ENCODE measurements at regions not wholly inside any gene's neighbourhood (a gene's known extent, or its start where the extent isn't known, plus 50 kb on each side); places are given as distances from the start of the nearest gene placed in this dataset.

DNA sequence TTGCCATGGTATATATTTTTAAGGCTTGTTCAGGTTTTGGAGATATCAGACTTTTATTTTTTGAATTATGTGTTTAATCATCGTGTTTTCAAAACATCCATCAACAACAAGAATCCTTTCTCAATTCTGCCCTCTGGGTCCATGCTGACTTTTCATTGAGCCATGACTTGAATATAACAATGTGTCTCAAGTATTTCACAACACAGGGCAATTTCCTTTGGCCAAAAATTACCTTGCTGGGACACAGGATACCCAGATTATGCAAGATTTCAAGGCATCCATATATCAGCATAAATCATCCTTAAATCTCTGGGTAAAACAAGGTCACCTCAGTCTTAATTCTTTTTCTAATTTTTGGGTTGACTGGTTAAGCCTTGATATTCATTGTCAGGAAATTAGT lies 411.2 kb upstream of the USP24 start:
- no peaks in the 10 kb centered on the region for H3K79me1 ChIP-seq (ENCODE audit: insufficient read depth, low read depth, low read length, poor library complexity, severe bottlenecking)
- no peak overlapping the region for H3K56ac ChIP-seq (ENCODE audit: insufficient read length, low read depth, low read length)
- no peak overlapping the region for H4K5ac ChIP-seq (ENCODE audit: insufficient read length, low read depth, low read length)
- H2AFZ ChIP-seq (ENCODE audit: low read length): no peak overlapping the region
- Mint-ChIP-seq H3K4me1 (no peaks in the 10 kb centered on the region), H3K27ac (no peak overlapping the region), H3K27me3 (ENCODE audit: low read depth) (no peaks in the 10 kb centered on the region), H3K36me3 (ENCODE audit: insufficient read depth in 1 of 3, low read depth in 3 of 3) (no peaks in the 10 kb centered on the region), H3K9me3 (no peaks in the 10 kb centered on the region; a peak in 1 of 5 replicates), H3K4me3 (no peak overlapping the region)
- H3K4me1 ChIP-seq (ENCODE audit: insufficient read depth, low read length): no peaks in the 10 kb centered on the region; the same call in 1 of the 2 replicates
- H3K18ac ChIP-seq (ENCODE audit: insufficient read length, low read depth, low read length): no peak overlapping the region
- H2BK20ac ChIP-seq (ENCODE audit: low read depth, low read length, poor library complexity, severe bottlenecking): no peak overlapping the region
- H3K9ac ChIP-seq (ENCODE audit: extremely low read depth, insufficient read length, low read length): no peak overlapping the region
- H3K9me3 ChIP-seq (ENCODE audit: control insufficient read depth, low read depth, low read length): no peaks in the 10 kb centered on the region
- H2BK12ac ChIP-seq (ENCODE audit: insufficient read length, low read depth, low read length): no peak overlapping the region
- H3K23ac ChIP-seq (ENCODE audit: insufficient read length, low read depth, low read length): no peak overlapping the region
- no peak overlapping the region for H3K27ac ChIP-seq (ENCODE audit: insufficient read length, low read depth, low read length)
- no peak overlapping the region for H3K4me2 ChIP-seq (ENCODE audit: insufficient read depth, insufficient read length, low read length)
- H3T11ph ChIP-seq (ENCODE audit: low read length): no peak overlapping the region
- H2BK5ac ChIP-seq (ENCODE audit: insufficient read length, low read length): no peak overlapping the region
- no peak overlapping the region for H2BK120ac ChIP-seq (ENCODE audit: low read depth, low read length, poor library complexity, severe bottlenecking)
- no peaks in the 10 kb centered on the region for H3K79me2 ChIP-seq (ENCODE audit: insufficient read depth, low read length)
- no peak overlapping the region for H2BK15ac ChIP-seq (ENCODE audit: low read depth, low read length)
- H4K91ac ChIP-seq (ENCODE audit: insufficient read length, low read depth, low read length): no peak overlapping the region
- no peak overlapping the region for H3K14ac ChIP-seq (ENCODE audit: insufficient read depth, low read length)
- H4K8ac ChIP-seq (replicated peaks; ENCODE audit: insufficient read length, low read depth, low read length): no peak overlapping the region
- no peaks in the 10 kb centered on the region for H3K27me3 ChIP-seq (ENCODE audit: insufficient read depth, low read length)
- no peak overlapping the region for H3K4ac ChIP-seq (ENCODE audit: low read depth, low read length)
- TF ChIP-seq, protein P1, sequence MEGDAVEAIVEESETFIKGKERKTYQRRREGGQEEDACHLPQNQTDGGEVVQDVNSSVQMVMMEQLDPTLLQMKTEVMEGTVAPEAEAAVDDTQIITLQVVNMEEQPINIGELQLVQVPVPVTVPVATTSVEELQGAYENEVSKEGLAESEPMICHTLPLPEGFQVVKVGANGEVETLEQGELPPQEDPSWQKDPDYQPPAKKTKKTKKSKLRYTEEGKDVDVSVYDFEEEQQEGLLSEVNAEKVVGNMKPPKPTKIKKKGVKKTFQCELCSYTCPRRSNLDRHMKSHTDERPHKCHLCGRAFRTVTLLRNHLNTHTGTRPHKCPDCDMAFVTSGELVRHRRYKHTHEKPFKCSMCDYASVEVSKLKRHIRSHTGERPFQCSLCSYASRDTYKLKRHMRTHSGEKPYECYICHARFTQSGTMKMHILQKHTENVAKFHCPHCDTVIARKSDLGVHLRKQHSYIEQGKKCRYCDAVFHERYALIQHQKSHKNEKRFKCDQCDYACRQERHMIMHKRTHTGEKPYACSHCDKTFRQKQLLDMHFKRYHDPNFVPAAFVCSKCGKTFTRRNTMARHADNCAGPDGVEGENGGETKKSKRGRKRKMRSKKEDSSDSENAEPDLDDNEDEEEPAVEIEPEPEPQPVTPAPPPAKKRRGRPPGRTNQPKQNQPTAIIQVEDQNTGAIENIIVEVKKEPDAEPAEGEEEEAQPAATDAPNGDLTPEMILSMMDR (conservative IDR thresholded peaks at IDR 0.05): no peak
- H3K23me2 ChIP-seq (ENCODE audit: insufficient read length, low read depth, low read length, poor library complexity, severe bottlenecking): no peaks in the 10 kb centered on the region
- no peak for DNase-seq
- H4K20me1 ChIP-seq (ENCODE audit: control insufficient read depth, insufficient read depth, insufficient read length): no peaks in the 10 kb centered on the region
- no peak overlapping the region for H2AK5ac ChIP-seq (ENCODE audit: insufficient read length, low read length)
- WGBS (ENCODE audit: extremely low coverage, insufficient read length, low lambda C conversion rate): no CpG with 5 or more reads among the region's 1 CpG

Measured in H9 (cell line).